Naive thymus-derived CD8-positive, alpha-beta T cell (primary cell): ENCODE measurements at regions not wholly inside any gene's neighbourhood (a gene's known extent, or its start where the extent isn't known, plus 50 kb on each side); places are given as distances from the start of the nearest gene placed in this dataset.

Source experiments
- ATAC-seq, 2 donors: fragments of 150-1000 bp; cut with Tn5 transposase in 1 of 2; sonication (Bioruptor Pico), chemical (Tn5 transposase) in 1 of 2; 1 replicate in 1 of 2; 2 replicates in 1 of 2; pipeline ENCODE4 v1.10.0; 2021; ENCODE audit warnings: mild to moderate bottlenecking in 2 of 2, moderate library complexity in 2 of 2
- POLR2A ChIA-PET: fragments of 350-600 bp; sonication (Branson Sonifier 250); formaldehyde crosslinking; loops from one replicate; lab custom pipeline; 2021; ENCODE audit warnings: antibody characterized with exemption; lab: Charles Lee
- DNase-seq, 10 donors: peaks; one replicate each; pipeline versions ENCODE4 v3.0.0 to v3.0.0-alpha.2; 2020 to 2022
- H3K27ac Mint-ChIP-seq, 10 donors: one replicate each; pipeline ENCODE4 v1.8.0; 2020 to 2022; ENCODE audit warnings: mild to moderate bottlenecking in 10 of 10, mixed read lengths in 10 of 10, moderate library complexity in 4 of 10, inconsistent platforms in 1 of 10
- H3K27me3 Mint-ChIP-seq, 5 donors: one replicate each; pipeline ENCODE4 v1.8.0; 2021 to 2022; ENCODE audit warnings: mixed read lengths in 5 of 5
- H3K36me3 Mint-ChIP-seq, 3 donors: one replicate each; pipeline ENCODE4 v1.8.0; 2020 to 2022; ENCODE audit warnings: mixed read lengths in 3 of 3, mild to moderate bottlenecking in 2 of 3, inconsistent platforms in 1 of 3
- H3K4me1 Mint-ChIP-seq, 4 donors: one replicate each; pipeline ENCODE4 v1.8.0; 2021 to 2022; ENCODE audit warnings: mixed read lengths in 4 of 4
- H3K4me3 Mint-ChIP-seq, 10 donors: one replicate each; pipeline ENCODE4 v1.8.0; 2020 to 2022; ENCODE audit warnings: mild to moderate bottlenecking in 10 of 10, mixed read lengths in 10 of 10, moderate library complexity in 6 of 10, inconsistent platforms in 1 of 10
- H3K9me3 Mint-ChIP-seq, 9 donors: one replicate each; pipeline ENCODE4 v1.8.0; 2020 to 2022; ENCODE audit warnings: mixed read lengths in 9 of 9, mild to moderate bottlenecking in 3 of 9, inconsistent platforms in 1 of 9, moderate library complexity in 1 of 9

GRCh38 chr20:1773816-1774215 lies 116.2 kb upstream of the SIRPG start:
- Mint-ChIP-seq H3K27me3 (peaks cover 0 to 2% (median 0%) of the 10 kb centered on the region in 5 donors), H3K4me3 (no peak overlapping the region), H3K36me3 (no peaks in the 10 kb centered on the region), H3K27ac (no peak overlapping the region), H3K9me3 (no peaks in the 10 kb centered on the region), H3K4me1 (peaks cover 11 to 20% (median 16%) of the 10 kb centered on the region in 4 donors)
- no peak for DNase-seq
- ATAC-seq: no peak
- POLR2A ChIA-PET: no interaction called here

- Mint-ChIP-seq H3K36me3 (no peaks in the 10 kb centered on the region), H3K4me1 (peaks cover 0 to under 1% (median 0%) of the 10 kb centered on the region in 4 donors), H3K27me3 (peaks cover 0 to 2% (median 0%) of the 10 kb centered on the region in 5 donors), H3K27ac (peak overlapping the region in 1 of 10 donors; percentile 71), H3K4me3 (no peak overlapping the region), H3K9me3 (no peaks in the 10 kb centered on the region)
- POLR2A ChIA-PET: no interaction called here
- ATAC-seq: no peak
- DNase-seq: no peak
Measured at GRCh38 chr20:1769491-1769890, 111.9 kb upstream of the SIRPG start.

GRCh38 chr20:1766731-1767130 lies 109.2 kb upstream of the SIRPG start:
- Mint-ChIP-seq H3K27me3 (peaks cover 0 to 2% (median 0%) of the 10 kb centered on the region in 5 donors), H3K27ac (no peak overlapping the region), H3K9me3 (no peaks in the 10 kb centered on the region), H3K36me3 (no peaks in the 10 kb centered on the region), H3K4me3 (no peak overlapping the region), H3K4me1 (peaks cover 0 to 2% (median 0%) of the 10 kb centered on the region in 4 donors)
- POLR2A ChIA-PET: no interaction called here
- DNase-seq (no peak), ATAC-seq (no peak)

- peaks cover 0 to 5% (median 0%) of the 10 kb centered on the region in 5 donors for H3K27me3 Mint-ChIP-seq
- H3K4me3 Mint-ChIP-seq: peak overlapping the region in 2 of 10 donors; percentile 8 to 15
- ATAC-seq (peak; percentile 79 to 83), DNase-seq (peak; percentile 34 to 76 (median 43))
- H3K36me3 Mint-ChIP-seq: no peaks in the 10 kb centered on the region
- H3K4me1 Mint-ChIP-seq: peaks cover 0 to 2% (median 0%) of the 10 kb centered on the region in 4 donors
- no peak overlapping the region for H3K27ac Mint-ChIP-seq
- POLR2A ChIA-PET: no interaction called here
- no peaks in the 10 kb centered on the region for H3K9me3 Mint-ChIP-seq
Measured at GRCh38 chr20:1764136-1765033, 106.8 kb upstream of the SIRPG start.

- H3K27ac Mint-ChIP-seq: no peak overlapping the region
- ATAC-seq (no peak), DNase-seq (no peak)
- peaks cover 0 to 3% (median 0%) of the 10 kb centered on the region in 5 donors for H3K27me3 Mint-ChIP-seq
- no peaks in the 10 kb centered on the region for H3K9me3 Mint-ChIP-seq
- peaks cover 0 to 4% (median 0%) of the 10 kb centered on the region in 4 donors for H3K4me1 Mint-ChIP-seq
- POLR2A ChIA-PET: no interaction called here
- H3K4me3 Mint-ChIP-seq: no peak overlapping the region
- no peaks in the 10 kb centered on the region for H3K36me3 Mint-ChIP-seq
Measured at GRCh38 chr20:1761598-1761997, 104.0 kb upstream of the SIRPG start.

GRCh38 chr20:1761116-1761515 lies 103.5 kb upstream of the SIRPG start:
- POLR2A ChIA-PET: no interaction called here
- peaks cover 0 to 3% (median 0%) of the 10 kb centered on the region in 5 donors for H3K27me3 Mint-ChIP-seq
- no peak overlapping the region for H3K4me3 Mint-ChIP-seq
- H3K27ac Mint-ChIP-seq: peak overlapping the region in 1 of 10 donors; percentile 22
- H3K9me3 Mint-ChIP-seq: no peaks in the 10 kb centered on the region
- H3K4me1 Mint-ChIP-seq: peaks cover 0 to 4% (median 0%) of the 10 kb centered on the region in 4 donors
- no peak for DNase-seq
- no peak for ATAC-seq
- no peaks in the 10 kb centered on the region for H3K36me3 Mint-ChIP-seq

GRCh38 chr20:1758765-1759164 lies 101.2 kb upstream of the SIRPG start:
- ATAC-seq: no peak
- H3K36me3 Mint-ChIP-seq: no peaks in the 10 kb centered on the region
- no peak overlapping the region for H3K27ac Mint-ChIP-seq
- no peak for DNase-seq
- POLR2A ChIA-PET: no interaction called here
- no peak overlapping the region for H3K4me3 Mint-ChIP-seq
- no peaks in the 10 kb centered on the region for H3K9me3 Mint-ChIP-seq
- H3K27me3 Mint-ChIP-seq: peaks cover 0 to 3% (median 0%) of the 10 kb centered on the region in 5 donors
- H3K4me1 Mint-ChIP-seq: peaks cover 0 to 7% (median 2%) of the 10 kb centered on the region in 4 donors

GRCh38 chr20:1757606-1758512 lies 100.3 kb upstream of the SIRPG start:
- H3K4me3 Mint-ChIP-seq: no peak overlapping the region
- H3K9me3 Mint-ChIP-seq: peaks cover 0 to 1% (median 0%) of the 10 kb centered on the region in 9 donors
- no peaks in the 10 kb centered on the region for H3K36me3 Mint-ChIP-seq
- peaks cover 0 to 3% (median 0%) of the 10 kb centered on the region in 5 donors for H3K27me3 Mint-ChIP-seq
- ATAC-seq (no peak), DNase-seq (no peak)
- no peak overlapping the region for H3K27ac Mint-ChIP-seq
- POLR2A ChIA-PET: no interaction called here
- peaks cover 0 to 7% (median 2%) of the 10 kb centered on the region in 4 donors for H3K4me1 Mint-ChIP-seq

- peaks cover 0 to 3% (median 0%) of the 10 kb centered on the region in 5 donors for H3K27me3 Mint-ChIP-seq
- H3K36me3 Mint-ChIP-seq: peaks cover 0 to 7% (median 0%) of the 10 kb centered on the region in 3 donors
- no peak overlapping the region for H3K4me3 Mint-ChIP-seq
- POLR2A ChIA-PET: no interaction called here
- no peak for DNase-seq
- H3K27ac Mint-ChIP-seq: no peak overlapping the region
- peaks cover 0 to 9% (median 4%) of the 10 kb centered on the region in 9 donors for H3K9me3 Mint-ChIP-seq
- no peak for ATAC-seq
- peaks cover 0 to 7% (median 2%) of the 10 kb centered on the region in 4 donors for H3K4me1 Mint-ChIP-seq
Measured at GRCh38 chr20:1757072-1757471, 99.5 kb upstream of the SIRPG start.

- H3K27me3 Mint-ChIP-seq: no peaks in the 10 kb centered on the region
- ATAC-seq: no peak
Measured at GRCh38 chr20:1754749-1755148, 97.2 kb upstream of the SIRPG start.

GRCh38 chr20:1754306-1754705 lies 96.7 kb upstream of the SIRPG start:
- POLR2A ChIA-PET: no interaction called here
- ATAC-seq (no peak), DNase-seq (no peak)
- Mint-ChIP-seq H3K36me3 (peaks cover 0 to 15% (median 4%) of the 10 kb centered on the region in 3 donors), H3K27me3 (no peaks in the 10 kb centered on the region), H3K9me3 (peaks cover 2 to 23% (median 10%) of the 10 kb centered on the region in 9 donors), H3K4me1 (peaks cover 0 to 7% (median 2%) of the 10 kb centered on the region in 4 donors), H3K27ac (no peak overlapping the region), H3K4me3 (no peak overlapping the region)

More at GRCh38 chr20:1754749-1755148, 97.2 kb upstream of the SIRPG start:
- no peak overlapping the region for H3K4me3 Mint-ChIP-seq
- H3K9me3 Mint-ChIP-seq: peaks cover 2 to 23% (median 10%) of the 10 kb centered on the region in 9 donors
- H3K36me3 Mint-ChIP-seq: peaks cover 0 to 15% (median 4%) of the 10 kb centered on the region in 3 donors
- H3K4me1 Mint-ChIP-seq: peaks cover 0 to 7% (median 2%) of the 10 kb centered on the region in 4 donors
- H3K27ac Mint-ChIP-seq: no peak overlapping the region
- POLR2A ChIA-PET: no interaction called here
- DNase-seq: no peak

- Mint-ChIP-seq H3K4me1 (peaks cover 0 to 7% (median 2%) of the 10 kb centered on the region in 4 donors), H3K4me3 (no peak overlapping the region), H3K27me3 (no peaks in the 10 kb centered on the region), H3K27ac (no peak overlapping the region), H3K9me3 (peaks cover 2 to 23% (median 10%) of the 10 kb centered on the region in 9 donors), H3K36me3 (peaks cover 0 to 15% (median 4%) of the 10 kb centered on the region in 3 donors)
- POLR2A ChIA-PET: no interaction called here
- DNase-seq (no peak), ATAC-seq (no peak)
Measured at GRCh38 chr20:1752045-1752444, 94.5 kb upstream of the SIRPG start.
